ENCODE measurements at regions not wholly inside any gene's neighbourhood (a gene's known extent, or its start where the extent isn't known, plus 50 kb on each side); places are given as distances from the start of the nearest gene placed in this dataset.
"Not testable (repeated sequence)": the region's sequence is repeated elsewhere in the genome, so short reads cannot be mapped to it uniquely, and the experiment has no call there.

DNA sequence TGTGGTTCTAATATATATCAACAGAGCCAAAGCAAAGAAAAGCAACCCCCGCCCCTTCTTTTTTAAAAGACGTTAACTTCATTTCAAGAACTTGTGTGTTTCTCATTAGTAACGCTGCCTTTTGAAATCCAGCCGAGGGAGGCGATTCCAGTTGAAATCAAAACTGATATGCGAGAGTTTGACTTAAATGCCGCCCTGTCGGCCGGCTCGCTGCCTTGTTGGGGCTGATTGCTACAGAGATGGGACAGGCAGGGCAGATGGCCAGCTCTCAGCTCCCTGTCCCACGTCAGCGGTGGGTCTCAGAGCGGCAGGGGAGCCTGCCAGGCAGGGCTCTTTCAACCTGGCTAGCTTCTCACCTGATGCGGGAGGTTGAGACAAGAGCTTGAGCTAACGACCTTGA lies 51.9 kb upstream of the ALX4 start:
- no peak for DNase-seq (ENCODE audit: low spot score)

DNA sequence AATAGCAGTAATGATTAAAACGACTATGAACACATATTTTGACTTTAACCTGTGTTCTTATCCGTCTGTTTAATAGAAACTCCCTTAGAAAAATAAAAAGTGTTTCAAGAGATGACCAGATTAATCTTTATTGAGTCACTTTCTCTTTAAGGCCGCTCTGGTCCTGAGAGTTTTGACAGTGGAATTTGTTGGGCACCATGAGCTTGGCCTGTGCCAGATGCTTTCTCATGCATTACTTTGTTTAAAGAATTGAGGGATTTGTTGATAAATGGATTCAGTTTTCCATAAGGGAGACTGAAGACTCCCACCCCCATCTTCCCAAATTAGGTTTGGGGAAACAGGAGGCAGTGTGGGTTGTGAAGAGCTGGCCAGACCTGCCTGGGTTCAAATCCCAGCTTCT lies 53.2 kb upstream of the ALX4 start:
- DNase-seq (ENCODE audit: low spot score), result no peak

DNA sequence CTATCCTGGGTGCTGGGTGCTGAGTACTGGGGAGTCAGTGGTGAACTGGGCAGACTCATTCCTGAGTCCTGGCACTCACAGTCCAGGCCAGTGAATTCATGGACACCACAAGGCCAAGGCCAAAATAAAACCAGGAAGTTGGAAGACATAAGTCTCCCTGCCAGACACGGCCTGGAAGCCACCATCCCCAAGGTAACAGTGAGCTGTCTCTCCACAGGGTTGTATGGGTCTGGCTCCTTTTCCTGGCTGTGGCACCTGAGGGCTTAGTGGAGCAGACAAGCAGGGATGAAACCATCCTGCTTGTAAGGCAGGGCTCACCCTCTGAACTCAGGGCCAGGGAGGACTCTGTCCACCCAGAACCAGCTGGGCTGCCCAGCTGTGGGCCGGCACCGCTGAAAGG lies 54.7 kb upstream of the ALX4 start:
- DNase-seq (ENCODE audit: low spot score), result no peak

DNA sequence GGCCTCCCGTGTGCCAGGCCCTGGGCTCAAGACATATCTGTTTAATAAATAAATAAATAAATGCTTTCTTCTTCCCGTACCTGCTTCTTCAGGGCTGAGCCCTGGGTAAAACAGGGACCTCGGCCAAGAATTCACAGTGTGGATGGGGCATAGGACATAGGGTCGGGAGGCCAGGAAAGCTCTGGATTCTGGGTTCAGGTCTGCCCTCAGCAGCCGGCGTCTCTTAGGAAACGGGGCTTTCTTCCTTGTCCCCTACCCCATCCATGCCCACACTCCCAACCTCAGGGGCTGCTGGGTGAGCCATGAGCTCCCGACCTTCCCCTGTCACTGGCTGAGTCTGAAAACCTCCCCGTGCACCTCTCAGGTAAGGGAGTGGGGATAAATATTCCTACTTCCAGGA lies 55.7 kb upstream of the ALX4 start:
- no peak for DNase-seq (ENCODE audit: low spot score)

DNA sequence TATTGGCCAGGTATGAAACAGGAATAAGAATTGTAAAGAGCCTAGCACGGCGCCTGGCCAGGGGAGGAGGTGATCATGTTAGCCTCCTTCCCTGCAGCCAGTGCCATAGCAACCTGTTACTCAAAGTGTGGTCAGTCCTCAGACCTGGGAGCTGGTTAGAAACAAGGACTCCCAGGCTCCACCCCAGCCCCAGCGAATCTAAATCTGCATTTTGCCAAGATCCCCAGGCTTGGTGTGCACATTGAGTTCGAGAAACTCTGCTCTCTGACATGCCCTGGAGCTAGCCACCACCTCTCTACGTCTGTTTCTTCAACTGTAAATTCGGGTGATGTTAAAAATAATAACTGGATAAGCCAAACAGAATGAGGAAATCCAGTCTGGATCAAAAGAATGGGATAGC lies 56.1 kb upstream of the ALX4 start:
- DNase-seq (ENCODE audit: low spot score), result no peak

DNA sequence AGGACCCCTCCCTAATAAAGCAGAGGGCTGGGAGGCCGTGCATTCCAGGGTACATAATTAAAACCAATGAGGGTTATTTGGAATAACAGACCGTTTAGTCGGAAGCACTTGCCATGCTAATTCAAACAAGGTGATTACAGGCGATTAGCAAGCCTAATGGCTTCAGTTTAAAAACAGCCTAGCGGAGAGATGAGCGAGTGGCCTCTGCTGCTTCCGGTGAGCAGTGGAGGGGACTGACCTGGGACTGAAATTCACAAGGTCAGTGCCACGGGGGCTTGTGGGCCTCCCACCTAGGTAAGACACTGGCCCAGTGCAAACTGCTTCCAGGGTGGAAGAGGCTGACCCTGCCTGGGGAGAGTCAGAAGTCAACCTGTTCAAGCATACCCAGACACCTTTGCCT lies 56.8 kb upstream of the ALX4 start:
- no peak for DNase-seq (ENCODE audit: low spot score)

DNA sequence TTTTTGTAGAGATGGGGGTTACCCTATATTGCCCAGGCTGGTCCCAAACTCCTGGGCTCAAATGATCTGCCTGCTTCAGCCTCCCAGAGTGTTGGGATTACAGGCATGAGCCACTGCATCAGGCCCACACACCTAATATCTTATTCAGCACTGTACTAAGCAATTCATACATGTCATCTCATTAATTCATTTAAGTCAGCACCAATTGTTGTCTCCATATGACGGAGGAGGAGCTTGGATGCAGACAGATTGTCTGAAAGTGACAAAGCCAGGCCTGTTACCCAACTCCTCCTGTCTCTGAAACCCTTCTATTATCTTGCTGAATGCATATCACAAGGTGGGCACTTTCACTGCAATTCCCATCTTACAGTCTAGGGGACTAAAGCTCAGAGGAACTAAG lies 57.5 kb upstream of the ALX4 start:
- no peak for DNase-seq (ENCODE audit: low spot score)

DNA sequence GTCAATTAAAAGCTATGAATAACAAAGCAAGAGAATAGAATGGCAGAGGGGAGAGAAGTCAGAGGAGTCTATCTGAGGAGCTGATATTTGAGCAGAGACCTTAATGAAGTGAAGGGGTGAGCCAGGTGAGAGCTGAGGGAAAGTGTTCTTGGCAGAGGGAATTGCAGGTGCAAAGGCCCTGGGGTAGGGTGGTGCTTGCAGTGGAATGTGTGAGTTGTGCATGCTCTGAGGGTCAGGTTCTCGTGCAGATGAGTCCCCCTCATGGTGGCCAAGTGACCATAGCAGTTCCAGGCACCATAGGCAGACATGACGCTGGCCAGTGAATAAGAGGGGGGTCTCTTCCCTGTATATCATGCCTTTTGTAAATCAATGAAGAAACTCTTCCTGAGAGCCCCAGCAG lies 58.9 kb upstream of the ALX4 start:
- no peak for DNase-seq (ENCODE audit: low spot score)

DNA sequence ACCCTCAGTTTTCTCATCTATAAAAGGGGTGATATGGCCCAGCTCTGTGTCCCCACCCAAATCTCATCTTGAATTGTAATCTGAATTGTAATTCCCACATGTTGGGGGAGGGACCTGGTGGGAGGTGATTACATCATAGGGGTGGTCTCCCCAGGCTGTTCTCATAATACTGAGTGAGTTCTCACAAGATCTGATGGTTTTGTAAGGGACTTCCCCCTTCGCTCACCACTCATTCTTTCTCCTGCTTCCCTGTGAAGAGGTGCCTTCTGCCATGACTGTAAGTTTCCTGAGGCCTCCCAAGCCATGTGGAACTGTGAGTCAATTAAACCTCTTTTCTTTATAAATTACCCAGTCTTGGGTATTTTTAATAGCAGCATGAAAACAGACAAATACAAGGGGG lies 61.1 kb upstream of the ALX4 start:
- not testable (repeated sequence) for DNase-seq (ENCODE audit: low spot score)

DNA sequence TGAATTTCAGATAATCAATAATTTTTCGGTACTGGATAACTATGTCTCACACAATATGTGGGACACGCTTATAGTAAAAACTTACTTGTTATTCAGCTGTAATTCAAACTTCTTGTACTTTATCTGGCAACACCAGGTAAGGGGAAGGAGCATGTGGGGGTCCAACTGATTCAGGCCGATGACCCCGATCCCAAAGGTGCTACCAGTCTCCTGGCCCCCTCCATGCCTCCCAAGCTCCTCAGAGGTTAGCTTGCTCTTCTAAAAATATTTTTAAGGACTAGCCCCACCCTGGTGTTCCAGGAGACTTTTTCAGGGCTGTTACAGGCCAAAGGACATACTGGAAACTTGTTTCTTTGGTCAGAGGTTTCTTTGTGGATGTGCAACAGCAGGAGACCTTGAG lies 61.8 kb upstream of the ALX4 start:
- DNase-seq (ENCODE audit: low spot score), result no peak

DNA sequence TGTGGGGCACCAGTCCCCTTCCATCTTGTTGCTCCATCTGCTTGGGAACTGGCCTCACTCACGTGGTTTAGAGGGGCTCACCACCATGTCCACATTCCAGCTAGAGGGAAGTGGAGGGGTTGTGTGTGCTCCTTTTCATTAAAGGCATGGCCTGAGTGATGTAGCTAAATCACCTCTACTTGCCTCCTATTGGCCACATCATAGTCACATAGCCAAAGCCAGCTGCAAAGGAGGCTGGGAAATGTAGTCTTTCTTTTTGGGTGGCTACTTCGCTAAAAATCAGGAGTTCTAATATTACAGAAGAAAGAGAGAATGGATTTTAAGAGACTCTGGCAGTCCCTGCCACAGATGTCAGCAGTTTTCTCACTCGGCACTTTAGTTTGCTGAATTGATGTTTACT lies 63.0 kb upstream of the ALX4 start:
- DNase-seq (ENCODE audit: low spot score), result no peak

DNA sequence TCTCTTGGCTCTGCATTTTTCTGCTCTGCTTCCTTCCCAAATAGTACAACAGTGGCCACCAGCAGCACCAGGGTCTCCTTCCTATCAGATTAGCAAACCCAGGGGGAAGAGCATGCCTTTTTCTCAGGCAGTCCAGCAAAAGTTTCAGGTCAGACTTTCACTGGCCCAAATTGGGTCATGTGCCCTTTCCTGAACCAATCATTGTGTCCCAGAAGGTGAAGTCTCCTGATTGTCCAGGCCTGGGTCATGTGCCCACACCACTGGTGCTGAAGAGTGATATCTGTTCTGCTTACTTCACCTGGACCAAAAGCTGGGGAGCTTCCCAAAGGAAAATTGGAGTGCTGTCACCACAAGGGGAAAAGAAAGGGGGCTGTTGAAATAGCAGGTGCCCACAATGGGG lies 64.1 kb upstream of the ALX4 start:
- DNase-seq (ENCODE audit: low spot score), result no peak

DNA sequence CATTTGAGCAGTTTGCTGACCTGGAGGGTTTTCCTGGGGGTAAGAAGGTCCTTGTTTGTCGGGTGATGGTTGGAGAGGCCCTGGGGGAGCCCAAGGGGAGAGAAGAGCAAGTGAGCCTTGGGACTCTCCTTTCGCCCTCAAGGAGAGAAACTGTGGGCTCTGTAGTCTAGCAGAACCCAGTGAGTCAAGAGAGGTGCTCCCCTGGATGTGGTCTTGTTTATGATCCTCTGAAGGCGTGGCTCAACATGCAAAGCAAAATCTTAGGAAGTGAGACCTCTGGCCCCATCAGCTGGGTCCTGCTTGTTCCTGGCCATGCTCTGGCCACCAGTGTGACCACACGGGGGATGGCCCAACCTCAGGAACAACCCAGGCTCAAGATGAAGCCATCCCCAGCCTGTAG lies 66.5 kb upstream of the ALX4 start:
- DNase-seq (ENCODE audit: low spot score), result no peak

DNA sequence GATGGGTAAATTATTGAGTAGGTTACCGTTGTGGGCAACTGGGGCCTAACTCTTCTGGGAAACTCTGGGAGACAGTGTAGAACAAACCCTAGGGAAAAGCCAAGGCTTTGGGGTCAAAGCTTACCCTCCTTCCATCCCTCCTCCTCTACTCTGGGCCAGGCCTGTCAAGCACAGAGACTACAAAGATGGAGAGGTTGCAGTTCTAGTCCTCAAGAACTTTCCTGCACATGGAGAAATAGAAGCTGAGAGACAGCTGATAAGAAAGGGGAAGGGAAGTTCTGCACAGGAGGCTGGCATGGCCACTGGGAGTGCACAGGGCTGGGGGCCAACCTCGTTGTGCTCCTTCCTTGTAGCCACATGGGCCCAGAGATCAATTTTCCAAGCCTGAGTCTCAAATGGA lies 67.2 kb upstream of the ALX4 start:
- DNase-seq (ENCODE audit: low spot score), result no peak

DNA sequence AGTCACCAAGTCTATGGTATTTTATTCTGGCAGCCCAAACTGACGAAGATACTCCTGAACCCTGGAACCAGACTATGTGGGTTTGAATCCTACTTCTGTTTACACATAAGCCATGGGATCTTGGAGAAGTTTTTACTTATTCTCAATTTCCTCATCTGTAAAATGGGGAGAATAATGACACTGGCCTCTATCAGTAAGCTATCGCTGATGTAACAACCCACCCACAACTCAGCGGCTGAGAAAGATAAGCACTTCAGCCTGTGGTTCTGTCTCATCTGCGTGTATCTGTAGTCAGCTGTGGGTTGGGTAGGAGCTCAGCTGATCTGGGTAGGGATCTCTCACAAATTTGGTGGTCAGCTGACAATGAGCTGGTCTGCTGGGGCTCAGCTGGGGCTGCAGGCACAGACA lies 68.0 kb upstream of the ALX4 start:
- DNase-seq (ENCODE audit: low spot score), result no peak

DNA sequence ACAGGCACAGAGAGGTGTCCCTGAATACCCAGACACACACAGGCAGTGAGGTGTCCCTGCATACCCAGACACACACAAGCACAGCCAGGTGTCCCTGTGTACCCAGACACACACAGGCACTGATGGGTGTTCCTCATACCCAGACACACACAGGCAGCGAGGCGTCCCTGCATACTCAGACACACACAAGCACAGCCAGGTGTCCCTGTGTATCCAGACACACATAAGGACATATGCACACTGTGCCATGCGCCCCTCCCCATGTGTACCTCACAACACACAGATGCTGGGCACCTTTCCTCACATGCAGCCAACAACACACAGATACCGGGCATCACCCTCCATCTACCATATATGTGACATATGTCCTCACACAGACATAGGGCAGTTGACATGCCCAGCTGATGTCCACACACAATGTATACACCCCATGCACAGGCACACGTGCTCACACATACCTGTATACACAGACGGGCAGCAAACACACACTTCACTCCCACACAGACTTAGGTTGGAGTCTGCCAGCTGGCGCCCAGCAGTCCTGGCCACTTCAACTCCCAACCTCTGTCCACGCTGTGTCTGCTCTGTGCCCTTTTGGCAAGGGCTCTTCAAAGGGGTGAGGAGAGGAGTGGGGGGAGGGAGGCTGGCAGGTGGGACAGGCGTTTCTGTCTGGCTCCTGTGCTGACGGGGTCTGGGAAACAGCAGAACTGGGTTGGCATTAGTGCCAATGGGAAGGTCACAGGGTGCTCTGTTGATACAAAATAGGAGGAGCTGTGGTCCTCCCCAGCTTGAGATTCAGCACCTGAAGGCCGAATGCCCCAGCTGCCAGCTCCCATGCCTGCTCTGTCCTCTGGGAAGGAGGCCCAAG lies 69.4 kb upstream of the ALX4 start:
- no peak for DNase-seq (ENCODE audit: low spot score)

DNA sequence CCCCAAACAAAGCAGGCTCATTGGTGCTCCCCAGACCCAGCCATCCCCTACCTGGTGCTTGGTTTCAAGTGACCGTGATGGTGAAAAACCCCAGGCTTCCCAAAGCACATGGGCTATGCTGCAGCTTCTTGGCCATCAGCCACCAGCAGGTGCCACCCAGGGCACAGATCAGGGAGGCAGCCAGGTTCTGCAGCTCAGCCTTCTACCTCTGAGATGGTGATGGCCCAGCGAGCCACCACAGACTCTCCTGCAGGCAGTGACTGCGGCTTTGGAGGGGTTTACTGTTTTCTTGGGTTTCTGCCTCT lies 70.0 kb upstream of the ALX4 start:
- DNase-seq (ENCODE audit: low spot score), result no peak

DNA sequence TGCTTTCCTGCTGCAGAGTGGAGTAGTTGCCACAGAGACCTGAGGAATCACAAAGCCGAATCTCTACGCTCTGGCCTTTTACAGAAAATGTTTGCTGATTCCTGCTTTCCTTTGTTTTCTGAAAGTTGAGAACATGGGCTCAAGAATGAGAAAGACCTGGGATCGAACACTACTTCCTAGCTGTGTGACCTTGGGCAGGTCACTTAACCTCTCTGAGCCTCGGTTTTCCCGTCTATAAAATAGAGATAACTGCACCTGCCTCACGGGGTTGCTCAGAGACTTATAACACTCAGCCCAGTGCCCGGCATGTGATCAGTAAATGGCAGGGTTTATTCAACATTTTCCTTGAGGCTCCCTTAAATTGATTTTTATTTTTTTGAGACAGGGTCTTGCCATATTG lies 70.9 kb upstream of the ALX4 start:
- no peak for DNase-seq (ENCODE audit: low spot score)

DNA sequence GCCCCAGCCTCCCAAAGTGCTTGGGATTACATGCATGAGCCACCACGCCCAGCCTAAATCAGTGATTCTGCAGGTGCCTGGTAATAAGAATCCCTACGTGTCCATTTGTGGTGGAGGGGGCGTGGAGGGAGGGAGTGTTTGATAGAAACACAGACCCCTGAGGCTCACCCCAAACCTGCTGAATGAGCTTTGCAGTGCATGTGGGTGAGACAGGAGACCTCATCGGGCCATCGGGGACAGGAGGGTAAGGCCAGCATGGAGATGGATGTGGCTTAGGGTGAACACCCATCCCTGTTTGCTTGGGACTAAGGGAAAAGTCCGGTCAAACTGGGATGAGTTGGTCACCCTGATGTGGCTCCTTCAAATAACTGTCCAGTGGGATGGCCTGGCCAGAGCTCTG lies 71.3 kb upstream of the ALX4 start:
- no peak for DNase-seq (ENCODE audit: low spot score)

DNA sequence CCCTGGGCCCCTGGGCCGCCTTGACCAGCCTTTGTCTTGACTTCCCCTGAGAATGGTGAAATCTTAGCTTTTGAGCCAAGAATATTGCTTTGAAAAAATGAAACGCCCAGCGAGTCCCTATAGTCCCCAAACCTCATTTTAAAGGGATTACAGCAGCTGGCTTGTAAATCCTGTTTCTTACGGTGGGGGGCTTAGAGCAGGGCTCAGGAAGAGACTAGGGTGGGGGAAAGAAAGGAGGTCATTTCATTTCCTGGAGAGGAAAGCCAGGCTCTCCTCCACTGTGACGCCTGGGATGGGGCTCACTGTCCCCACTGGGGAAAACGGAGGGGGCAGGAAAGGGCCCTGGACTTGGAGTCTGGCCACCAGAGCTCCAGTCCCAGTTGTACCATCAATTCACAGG lies 72.2 kb upstream of the ALX4 start:
- no peak for DNase-seq (ENCODE audit: low spot score)

DNA sequence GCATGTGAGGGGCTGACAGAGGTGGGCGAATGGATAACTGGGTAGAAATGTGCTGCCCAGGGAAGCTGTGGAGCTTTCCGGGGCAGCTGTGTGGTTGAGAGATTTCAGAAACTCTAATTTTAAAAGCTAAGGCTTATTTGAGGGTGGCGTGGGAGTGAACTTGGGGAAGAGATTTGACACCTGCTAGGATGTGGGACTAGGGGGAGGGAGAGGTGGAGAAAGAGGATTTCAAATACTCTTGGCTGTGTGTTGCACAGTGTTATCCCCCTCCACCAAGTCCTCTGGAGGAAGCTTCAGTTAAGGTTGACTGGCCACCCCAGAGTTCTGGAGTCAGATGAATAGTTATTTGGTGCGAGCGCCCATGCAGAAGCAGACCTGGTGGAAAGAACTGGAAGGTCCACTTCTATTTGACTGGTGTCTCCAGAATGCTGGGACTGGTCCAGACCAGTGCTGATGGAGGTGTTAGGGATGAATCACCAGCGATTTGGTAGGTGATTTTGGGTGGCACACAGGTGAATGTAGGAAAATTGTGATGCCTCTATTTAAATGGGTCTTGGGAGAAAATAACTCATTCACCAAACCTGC lies 72.8 kb upstream of the ALX4 start:
- DNase-seq (ENCODE audit: low spot score), result no peak

DNA sequence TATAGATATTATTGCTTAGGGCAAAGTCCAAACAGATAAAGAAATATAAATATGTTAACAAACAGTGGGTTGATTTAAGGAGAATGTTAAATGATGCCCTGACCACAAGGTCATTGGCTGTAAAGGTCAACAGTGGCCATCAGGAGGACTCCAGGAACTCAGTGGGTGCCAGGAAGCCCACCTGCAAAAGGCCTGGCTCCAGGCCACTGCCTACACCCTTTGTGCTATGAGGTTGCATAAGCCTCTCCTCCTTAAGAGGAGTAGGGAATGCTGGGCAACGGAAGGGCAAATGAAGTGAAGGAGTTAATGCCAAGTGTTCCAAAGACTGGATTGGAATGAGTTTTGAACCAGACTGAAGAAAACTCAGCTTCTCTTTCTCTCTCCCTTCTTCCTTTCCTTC lies 73.3 kb upstream of the ALX4 start:
- no peak for DNase-seq (ENCODE audit: low spot score)

DNA sequence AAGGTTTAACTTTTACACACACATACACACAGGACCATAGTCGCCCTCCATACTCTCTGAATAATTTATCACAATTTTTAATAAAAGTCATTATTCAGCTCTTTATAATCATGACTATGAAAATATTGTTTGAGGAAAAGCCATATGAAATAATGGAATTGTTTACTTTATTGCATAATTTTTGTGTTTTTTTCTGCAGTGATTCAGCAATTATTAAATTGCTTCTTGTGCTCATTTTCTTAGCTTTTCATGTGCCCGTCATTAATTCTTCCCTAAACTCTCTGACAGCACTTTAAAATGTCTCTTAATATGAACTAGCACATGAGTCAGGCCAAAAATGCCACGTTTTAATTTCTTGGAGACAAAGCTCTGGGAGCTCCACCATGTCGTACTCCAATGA lies 77.5 kb upstream of the ALX4 start:
- no peak for DNase-seq (ENCODE audit: low spot score)

DNA sequence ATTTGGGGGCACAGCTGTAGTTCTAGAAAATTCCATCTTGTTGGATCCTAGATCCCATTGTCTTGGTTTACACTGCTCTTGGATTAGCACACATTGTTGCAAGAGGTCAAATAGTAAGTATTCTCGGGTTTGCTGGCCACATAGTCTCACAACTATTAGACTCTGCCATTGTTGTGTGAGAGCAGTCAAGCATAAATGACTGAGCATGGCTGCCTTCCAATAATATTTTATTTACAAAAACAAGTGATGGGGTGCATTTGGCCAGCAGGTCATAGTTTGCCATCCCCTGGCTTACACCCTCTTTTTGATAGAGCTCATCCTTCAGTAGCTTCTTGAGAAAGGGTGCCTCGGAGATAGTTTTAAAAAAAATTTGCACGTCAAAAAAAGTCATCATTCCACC lies 77.9 kb upstream of the ALX4 start:
- DNase-seq (ENCODE audit: low spot score), result no peak
